Glutamatergic neuron (in vitro differentiated cells): ENCODE measurements at regions not wholly inside any gene's neighbourhood (a gene's known extent, or its start where the extent isn't known, plus 50 kb on each side); places are given as distances from the start of the nearest gene placed in this dataset.

Experiments used
- DNase-seq: peaks from one replicate; pipeline ENCODE4 v3.0.0; 2022
- H3K27ac Mint-ChIP-seq: one replicate; pipeline ENCODE4 v1.8.0; 2020; ENCODE audit warnings: mild to moderate bottlenecking, mixed read lengths, inconsistent platforms; ENCODE audit not compliant: unreplicated experiment
- H3K27me3 Mint-ChIP-seq: one replicate; pipeline ENCODE4 v1.8.0; 2020; ENCODE audit warnings: mild to moderate bottlenecking, moderate library complexity, mixed read lengths, inconsistent platforms; ENCODE audit not compliant: unreplicated experiment
- H3K36me3 Mint-ChIP-seq: one replicate; pipeline ENCODE4 v1.8.0; 2020; ENCODE audit warnings: mild to moderate bottlenecking, mixed read lengths, inconsistent platforms; ENCODE audit not compliant: unreplicated experiment
- H3K4me1 Mint-ChIP-seq: one replicate; pipeline ENCODE4 v1.8.0; 2020; ENCODE audit warnings: mild to moderate bottlenecking, low read depth, mixed read lengths, inconsistent platforms; ENCODE audit not compliant: unreplicated experiment
- H3K4me3 Mint-ChIP-seq: one replicate; pipeline ENCODE4 v1.8.0; 2020; ENCODE audit warnings: mild to moderate bottlenecking, mixed read lengths, inconsistent platforms; ENCODE audit not compliant: unreplicated experiment
- H3K9me3 Mint-ChIP-seq: one replicate; pipeline ENCODE4 v1.8.0; 2020; ENCODE audit warnings: mild to moderate bottlenecking, moderate library complexity, mixed read lengths, inconsistent platforms; ENCODE audit not compliant: unreplicated experiment
- TF ChIP-seq, protein P1 (sequence below): fragments of 200-600 bp; sonication (generic); IDR thresholded peaks from one replicate; pipeline ENCODE4 v1.5.0; 2021; ENCODE audit not compliant: partially characterized antibody, unreplicated experiment

GRCh38 chr13:31925079-31925478 is 106.5 kb upstream of the FRY start:
- H3K4me1 Mint-ChIP-seq = peaks cover 13% of the 10 kb centered on the region
- H3K27me3 Mint-ChIP-seq = no peaks in the 10 kb centered on the region
- no peaks in the 10 kb centered on the region for H3K9me3 Mint-ChIP-seq
- no peak overlapping the region for H3K27ac Mint-ChIP-seq
- no peak for DNase-seq
- H3K36me3 Mint-ChIP-seq = no peaks in the 10 kb centered on the region
- H3K4me3 Mint-ChIP-seq = no peak overlapping the region
- TF ChIP-seq, protein P1, sequence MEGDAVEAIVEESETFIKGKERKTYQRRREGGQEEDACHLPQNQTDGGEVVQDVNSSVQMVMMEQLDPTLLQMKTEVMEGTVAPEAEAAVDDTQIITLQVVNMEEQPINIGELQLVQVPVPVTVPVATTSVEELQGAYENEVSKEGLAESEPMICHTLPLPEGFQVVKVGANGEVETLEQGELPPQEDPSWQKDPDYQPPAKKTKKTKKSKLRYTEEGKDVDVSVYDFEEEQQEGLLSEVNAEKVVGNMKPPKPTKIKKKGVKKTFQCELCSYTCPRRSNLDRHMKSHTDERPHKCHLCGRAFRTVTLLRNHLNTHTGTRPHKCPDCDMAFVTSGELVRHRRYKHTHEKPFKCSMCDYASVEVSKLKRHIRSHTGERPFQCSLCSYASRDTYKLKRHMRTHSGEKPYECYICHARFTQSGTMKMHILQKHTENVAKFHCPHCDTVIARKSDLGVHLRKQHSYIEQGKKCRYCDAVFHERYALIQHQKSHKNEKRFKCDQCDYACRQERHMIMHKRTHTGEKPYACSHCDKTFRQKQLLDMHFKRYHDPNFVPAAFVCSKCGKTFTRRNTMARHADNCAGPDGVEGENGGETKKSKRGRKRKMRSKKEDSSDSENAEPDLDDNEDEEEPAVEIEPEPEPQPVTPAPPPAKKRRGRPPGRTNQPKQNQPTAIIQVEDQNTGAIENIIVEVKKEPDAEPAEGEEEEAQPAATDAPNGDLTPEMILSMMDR = no peak

DNA sequence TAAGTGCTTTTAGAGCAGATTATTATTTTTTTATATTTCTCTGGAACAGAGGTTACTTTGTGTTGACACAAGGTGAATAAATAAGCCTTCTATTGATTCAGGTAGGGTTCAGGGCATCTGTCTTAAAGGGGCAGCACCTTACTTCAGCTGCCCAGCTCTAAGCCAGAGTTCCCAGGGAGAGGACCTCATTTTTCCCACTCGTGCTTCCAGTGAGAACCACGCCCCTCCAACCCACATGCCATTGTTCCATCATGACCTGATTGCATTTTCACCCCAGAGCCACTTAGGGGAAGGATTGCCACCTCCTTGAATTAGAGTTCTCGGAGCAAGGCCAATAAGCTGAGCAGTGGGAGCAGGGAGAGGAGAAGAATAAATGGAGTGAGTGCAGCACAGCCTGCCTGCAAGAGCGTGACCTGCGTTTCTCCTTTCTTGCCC is 104.3 kb upstream of the FRY start:
- Mint-ChIP-seq H3K36me3 (no peaks in the 10 kb centered on the region), H3K27ac (no peak overlapping the region), H3K27me3 (no peaks in the 10 kb centered on the region), H3K4me3 (no peak overlapping the region), H3K9me3 (no peaks in the 10 kb centered on the region), H3K4me1 (peaks cover 13% of the 10 kb centered on the region)
- TF ChIP-seq, protein P1 = no peak
- no peak for DNase-seq

DNA sequence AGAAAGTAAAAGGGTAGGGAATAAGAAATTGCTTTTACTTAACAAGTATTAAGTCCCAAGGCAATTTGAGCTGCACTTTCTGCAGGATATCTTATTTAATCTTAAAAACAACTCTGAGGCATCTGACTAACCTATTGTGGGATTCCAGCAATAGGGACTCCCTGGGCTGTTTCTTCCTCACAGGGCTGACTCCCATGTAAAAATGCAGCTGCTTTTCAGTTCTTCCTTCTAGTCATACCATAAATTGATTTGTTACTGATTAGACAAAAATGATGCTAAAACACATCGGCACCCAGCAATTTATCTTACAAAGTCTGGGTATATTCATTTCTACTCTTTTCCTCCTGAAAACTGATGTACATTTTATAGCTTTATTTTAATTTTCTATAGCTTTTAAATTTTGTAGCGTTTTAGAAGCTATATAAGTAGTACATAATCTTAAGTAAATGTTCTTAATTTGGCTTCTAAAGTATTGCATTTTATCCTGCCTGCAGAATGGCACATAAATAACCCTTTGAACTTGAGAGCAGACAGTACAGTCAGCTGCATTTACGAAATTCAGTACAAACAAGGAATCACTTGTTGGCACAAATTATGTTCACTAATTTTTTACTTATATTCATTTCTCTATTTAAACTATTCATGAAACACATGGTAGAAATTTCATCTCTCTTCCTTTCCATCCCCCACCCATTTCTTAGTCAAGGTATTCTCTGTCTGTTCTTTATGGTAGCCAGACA is 102.4 kb upstream of the FRY start:
- Mint-ChIP-seq H3K27ac (no peak overlapping the region), H3K27me3 (no peaks in the 10 kb centered on the region), H3K36me3 (no peaks in the 10 kb centered on the region), H3K4me3 (no peak overlapping the region), H3K9me3 (no peaks in the 10 kb centered on the region), H3K4me1 (peaks cover 9% of the 10 kb centered on the region)
- DNase-seq = no peak
- TF ChIP-seq, protein P1 = no peak

DNA sequence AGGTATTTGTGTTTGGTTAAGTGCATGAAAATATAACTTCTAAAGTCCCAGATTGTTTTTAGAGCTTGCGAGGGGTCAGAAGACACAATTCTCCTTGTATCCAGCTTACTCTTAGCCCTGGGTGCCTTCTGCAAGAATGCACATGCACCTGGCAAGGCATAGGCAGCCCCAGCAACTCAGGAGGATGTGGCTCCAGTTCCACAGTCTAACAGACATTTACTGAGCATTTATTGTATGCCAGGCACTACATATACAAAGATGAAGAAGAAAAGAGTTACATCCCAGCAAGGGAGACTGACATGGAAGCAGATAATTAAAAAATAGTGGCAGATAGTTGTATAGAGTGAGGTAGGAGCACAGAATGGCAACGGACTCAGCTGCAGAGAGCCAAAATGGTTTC is 101.1 kb upstream of the FRY start:
- H3K27me3 Mint-ChIP-seq = no peaks in the 10 kb centered on the region
- TF ChIP-seq, protein P1 = no peak
- peaks cover 9% of the 10 kb centered on the region for H3K4me1 Mint-ChIP-seq
- no peak overlapping the region for H3K4me3 Mint-ChIP-seq
- no peaks in the 10 kb centered on the region for H3K36me3 Mint-ChIP-seq
- H3K27ac Mint-ChIP-seq = no peak overlapping the region
- DNase-seq = no peak
- no peaks in the 10 kb centered on the region for H3K9me3 Mint-ChIP-seq

GRCh38 chr13:31930901-31931522 is 100.6 kb upstream of the FRY start:
- DNase-seq = no peak
- H3K4me1 Mint-ChIP-seq = peaks cover 9% of the 10 kb centered on the region
- TF ChIP-seq, protein P1 = no peak
- no peaks in the 10 kb centered on the region for H3K36me3 Mint-ChIP-seq
- H3K27me3 Mint-ChIP-seq = no peaks in the 10 kb centered on the region
- H3K27ac Mint-ChIP-seq = no peak overlapping the region
- H3K4me3 Mint-ChIP-seq = no peak overlapping the region
- H3K9me3 Mint-ChIP-seq = no peaks in the 10 kb centered on the region
